ENCODE measurements at regions not wholly inside any gene's neighbourhood (a gene's known extent, or its start where the extent isn't known, plus 50 kb on each side); places are given as distances from the start of the nearest gene placed in this dataset.

GRCh38 chr10:81534991-81535390 is 340.0 kb upstream of the NRG3 start:
- H3K27ac ChIP-seq (ENCODE audit: low read depth, low read length), result no peak overlapping the region
- no peaks in the 10 kb centered on the region for H3K36me3 ChIP-seq (ENCODE audit: control insufficient read depth in 5 of 5, insufficient read depth in 5 of 5, low read length in 5 of 5)
- H3K27me3 ChIP-seq (ENCODE audit: control insufficient read depth in 5 of 5, insufficient read depth in 4 of 5, low read length in 5 of 5), result no peaks in the 10 kb centered on the region
- H3K9ac ChIP-seq (ENCODE audit: low read length in 5 of 5), result no peak overlapping the region
- no peaks in the 10 kb centered on the region for H3K4me1 ChIP-seq (ENCODE audit: control insufficient read depth in 5 of 5, insufficient read depth in 5 of 5, low read length in 5 of 5)
- peaks cover 0 to 3% (median 2%) of the 10 kb centered on the region in 5 donors for H3K9me3 ChIP-seq (ENCODE audit: control insufficient read depth in 5 of 5, low read length in 5 of 5)
- H3K4me3 ChIP-seq (ENCODE audit: low read depth in 1 of 5, low read length in 5 of 5), result no peak overlapping the region

- Histone ChIP-seq H3K9me3 (ENCODE audit: control insufficient read depth in 5 of 5, low read length in 5 of 5) (peaks cover 0 to 3% (median 0%) of the 10 kb centered on the region in 5 donors), H3K36me3 (ENCODE audit: control insufficient read depth in 5 of 5, insufficient read depth in 5 of 5, low read length in 5 of 5) (no peaks in the 10 kb centered on the region), H3K4me1 (ENCODE audit: control insufficient read depth in 5 of 5, insufficient read depth in 5 of 5, low read length in 5 of 5) (no peaks in the 10 kb centered on the region), H3K27me3 (ENCODE audit: control insufficient read depth in 5 of 5, insufficient read depth in 4 of 5, low read length in 5 of 5) (no peaks in the 10 kb centered on the region), H3K9ac (ENCODE audit: low read length in 5 of 5) (no peak overlapping the region), H3K27ac (ENCODE audit: low read depth, low read length) (no peak overlapping the region), H3K4me3 (ENCODE audit: low read depth in 1 of 5, low read length in 5 of 5) (no peak overlapping the region)
Observed at GRCh38 chr10:81541517-81541916, 333.5 kb upstream of the NRG3 start.

GRCh38 chr10:81546243-81546642 is 328.8 kb upstream of the NRG3 start:
- Histone ChIP-seq H3K9ac (ENCODE audit: low read length in 5 of 5) (no peak overlapping the region), H3K4me1 (ENCODE audit: control insufficient read depth in 5 of 5, insufficient read depth in 5 of 5, low read length in 5 of 5) (no peaks in the 10 kb centered on the region), H3K36me3 (ENCODE audit: control insufficient read depth in 5 of 5, insufficient read depth in 5 of 5, low read length in 5 of 5) (no peaks in the 10 kb centered on the region), H3K27ac (ENCODE audit: low read depth, low read length) (no peak overlapping the region), H3K9me3 (ENCODE audit: control insufficient read depth in 5 of 5, low read length in 5 of 5) (peaks cover 0 to 18% (median 8%) of the 10 kb centered on the region in 5 donors), H3K27me3 (ENCODE audit: control insufficient read depth in 5 of 5, insufficient read depth in 4 of 5, low read length in 5 of 5) (no peaks in the 10 kb centered on the region), H3K4me3 (ENCODE audit: low read depth in 1 of 5, low read length in 5 of 5) (no peak overlapping the region)

- no peak overlapping the region for H3K27ac ChIP-seq (ENCODE audit: low read depth, low read length)
- no peaks in the 10 kb centered on the region for H3K36me3 ChIP-seq (ENCODE audit: control insufficient read depth in 5 of 5, insufficient read depth in 5 of 5, low read length in 5 of 5)
- H3K4me1 ChIP-seq (ENCODE audit: control insufficient read depth in 5 of 5, insufficient read depth in 5 of 5, low read length in 5 of 5), result no peaks in the 10 kb centered on the region
- no peak overlapping the region for H3K4me3 ChIP-seq (ENCODE audit: low read depth in 1 of 5, low read length in 5 of 5)
- H3K9me3 ChIP-seq (ENCODE audit: control insufficient read depth in 5 of 5, low read length in 5 of 5), result peaks cover 0 to 20% (median 8%) of the 10 kb centered on the region in 5 donors
- no peak overlapping the region for H3K9ac ChIP-seq (ENCODE audit: low read length in 5 of 5)
- H3K27me3 ChIP-seq (ENCODE audit: control insufficient read depth in 5 of 5, insufficient read depth in 4 of 5, low read length in 5 of 5), result no peaks in the 10 kb centered on the region
Observed at GRCh38 chr10:81548160-81548559, 326.8 kb upstream of the NRG3 start.

GRCh38 chr10:81564143-81564542 is 310.9 kb upstream of the NRG3 start:
- H3K9ac ChIP-seq (ENCODE audit: low read length in 5 of 5), result no peak overlapping the region
- H3K4me1 ChIP-seq (ENCODE audit: control insufficient read depth in 5 of 5, insufficient read depth in 5 of 5, low read length in 5 of 5), result no peaks in the 10 kb centered on the region
- no peaks in the 10 kb centered on the region for H3K27me3 ChIP-seq (ENCODE audit: control insufficient read depth in 5 of 5, insufficient read depth in 4 of 5, low read length in 5 of 5)
- H3K27ac ChIP-seq (ENCODE audit: low read depth, low read length), result no peak overlapping the region
- no peaks in the 10 kb centered on the region for H3K36me3 ChIP-seq (ENCODE audit: control insufficient read depth in 5 of 5, insufficient read depth in 5 of 5, low read length in 5 of 5)
- H3K4me3 ChIP-seq (ENCODE audit: low read depth in 1 of 5, low read length in 5 of 5), result no peak overlapping the region
- H3K9me3 ChIP-seq (ENCODE audit: control insufficient read depth in 5 of 5, low read length in 5 of 5), result peaks cover 0 to 8% (median 0%) of the 10 kb centered on the region in 5 donors

- Histone ChIP-seq H3K9ac (ENCODE audit: low read length in 5 of 5) (no peak overlapping the region), H3K27ac (ENCODE audit: low read depth, low read length) (no peak overlapping the region), H3K27me3 (ENCODE audit: control insufficient read depth in 5 of 5, insufficient read depth in 4 of 5, low read length in 5 of 5) (no peaks in the 10 kb centered on the region), H3K9me3 (ENCODE audit: control insufficient read depth in 5 of 5, low read length in 5 of 5) (peaks cover 0 to 17% (median 6%) of the 10 kb centered on the region in 5 donors), H3K4me1 (ENCODE audit: control insufficient read depth in 5 of 5, insufficient read depth in 5 of 5, low read length in 5 of 5) (no peaks in the 10 kb centered on the region), H3K36me3 (ENCODE audit: control insufficient read depth in 5 of 5, insufficient read depth in 5 of 5, low read length in 5 of 5) (no peaks in the 10 kb centered on the region), H3K4me3 (ENCODE audit: low read depth in 1 of 5, low read length in 5 of 5) (no peak overlapping the region)
Observed at GRCh38 chr10:81569488-81569887, 305.5 kb upstream of the NRG3 start.

- Histone ChIP-seq H3K9me3 (ENCODE audit: control insufficient read depth in 5 of 5, low read length in 5 of 5) (peaks cover 0 to 21% (median 6%) of the 10 kb centered on the region in 5 donors), H3K36me3 (ENCODE audit: control insufficient read depth in 5 of 5, insufficient read depth in 5 of 5, low read length in 5 of 5) (no peaks in the 10 kb centered on the region), H3K4me1 (ENCODE audit: control insufficient read depth in 5 of 5, insufficient read depth in 5 of 5, low read length in 5 of 5) (no peaks in the 10 kb centered on the region), H3K27me3 (ENCODE audit: control insufficient read depth in 5 of 5, insufficient read depth in 4 of 5, low read length in 5 of 5) (no peaks in the 10 kb centered on the region), H3K9ac (ENCODE audit: low read length in 5 of 5) (no peak overlapping the region), H3K27ac (ENCODE audit: low read depth, low read length) (no peak overlapping the region), H3K4me3 (ENCODE audit: low read depth in 1 of 5, low read length in 5 of 5) (no peak overlapping the region)
Observed at GRCh38 chr10:81570349-81570748, 304.6 kb upstream of the NRG3 start.

- no peaks in the 10 kb centered on the region for H3K4me1 ChIP-seq (ENCODE audit: control insufficient read depth in 5 of 5, insufficient read depth in 5 of 5, low read length in 5 of 5)
- H3K36me3 ChIP-seq (ENCODE audit: control insufficient read depth in 5 of 5, insufficient read depth in 5 of 5, low read length in 5 of 5), result no peaks in the 10 kb centered on the region
- H3K9me3 ChIP-seq (ENCODE audit: control insufficient read depth in 5 of 5, low read length in 5 of 5), result peaks cover 0 to 28% (median 9%) of the 10 kb centered on the region in 5 donors
- no peak overlapping the region for H3K27ac ChIP-seq (ENCODE audit: low read depth, low read length)
- no peak overlapping the region for H3K4me3 ChIP-seq (ENCODE audit: low read depth in 1 of 5, low read length in 5 of 5)
- no peak overlapping the region for H3K9ac ChIP-seq (ENCODE audit: low read length in 5 of 5)
- H3K27me3 ChIP-seq (ENCODE audit: control insufficient read depth in 5 of 5, insufficient read depth in 4 of 5, low read length in 5 of 5), result no peaks in the 10 kb centered on the region
Observed at GRCh38 chr10:81570878-81571794, 303.9 kb upstream of the NRG3 start.

- H3K27ac ChIP-seq (ENCODE audit: low read depth, low read length), result no peak overlapping the region
- H3K9me3 ChIP-seq (ENCODE audit: control insufficient read depth in 5 of 5, low read length in 5 of 5), result peaks cover 0 to 28% (median 10%) of the 10 kb centered on the region in 5 donors
- H3K36me3 ChIP-seq (ENCODE audit: control insufficient read depth in 5 of 5, insufficient read depth in 5 of 5, low read length in 5 of 5), result no peaks in the 10 kb centered on the region
Observed at GRCh38 chr10:81575036-81575435, 300.0 kb upstream of the NRG3 start.

GRCh38 chr10:81576336-81576735 is 298.7 kb upstream of the NRG3 start:
- Histone ChIP-seq H3K4me3 (ENCODE audit: low read depth in 1 of 5, low read length in 5 of 5) (no peak overlapping the region), H3K27me3 (ENCODE audit: control insufficient read depth in 5 of 5, insufficient read depth in 4 of 5, low read length in 5 of 5) (no peaks in the 10 kb centered on the region), H3K36me3 (ENCODE audit: control insufficient read depth in 5 of 5, insufficient read depth in 5 of 5, low read length in 5 of 5) (no peaks in the 10 kb centered on the region), H3K9ac (ENCODE audit: low read length in 5 of 5) (no peak overlapping the region), H3K4me1 (ENCODE audit: control insufficient read depth in 5 of 5, insufficient read depth in 5 of 5, low read length in 5 of 5) (no peaks in the 10 kb centered on the region), H3K27ac (ENCODE audit: low read depth, low read length) (no peak overlapping the region), H3K9me3 (ENCODE audit: control insufficient read depth in 5 of 5, low read length in 5 of 5) (peaks cover 0 to 20% (median 10%) of the 10 kb centered on the region in 5 donors)

More at GRCh38 chr10:81575036-81575435, 300.0 kb upstream of the NRG3 start:
- Histone ChIP-seq H3K4me3 (ENCODE audit: low read depth in 1 of 5, low read length in 5 of 5) (no peak overlapping the region), H3K9ac (ENCODE audit: low read length in 5 of 5) (no peak overlapping the region), H3K27me3 (ENCODE audit: control insufficient read depth in 5 of 5, insufficient read depth in 4 of 5, low read length in 5 of 5) (no peaks in the 10 kb centered on the region), H3K4me1 (ENCODE audit: control insufficient read depth in 5 of 5, insufficient read depth in 5 of 5, low read length in 5 of 5) (no peaks in the 10 kb centered on the region)

All from subcutaneous abdominal adipose tissue (tissue), 5 donors.